SK-N-DZ (cell line): ENCODE measurements at regions not wholly inside any gene's neighbourhood (a gene's known extent, or its start where the extent isn't known, plus 50 kb on each side); places are given as distances from the start of the nearest gene placed in this dataset.
"Not testable (repeated sequence)": the region's sequence is repeated elsewhere in the genome, so short reads cannot be mapped to it uniquely, and the experiment has no call there.

Source experiments
- DNase-seq: peaks from one replicate; pipeline ENCODE4 v3.0.0-alpha.2; 2015; ENCODE audit warnings: low spot score

GRCh38 chr10:81728692-81729091, 146.3 kb upstream of the NRG3 start:
- DNase-seq = no peak

GRCh38 chr10:81730891-81731290, 144.1 kb upstream of the NRG3 start:
- no peak for DNase-seq

- DNase-seq = no peak
Observed at GRCh38 chr10:81733542-81733941, 141.5 kb upstream of the NRG3 start.

- DNase-seq = not testable (repeated sequence)
Observed at GRCh38 chr10:81735167-81735566, 139.8 kb upstream of the NRG3 start.

- DNase-seq = no peak
Observed at GRCh38 chr10:81759111-81759510, 115.9 kb upstream of the NRG3 start.

DNA sequence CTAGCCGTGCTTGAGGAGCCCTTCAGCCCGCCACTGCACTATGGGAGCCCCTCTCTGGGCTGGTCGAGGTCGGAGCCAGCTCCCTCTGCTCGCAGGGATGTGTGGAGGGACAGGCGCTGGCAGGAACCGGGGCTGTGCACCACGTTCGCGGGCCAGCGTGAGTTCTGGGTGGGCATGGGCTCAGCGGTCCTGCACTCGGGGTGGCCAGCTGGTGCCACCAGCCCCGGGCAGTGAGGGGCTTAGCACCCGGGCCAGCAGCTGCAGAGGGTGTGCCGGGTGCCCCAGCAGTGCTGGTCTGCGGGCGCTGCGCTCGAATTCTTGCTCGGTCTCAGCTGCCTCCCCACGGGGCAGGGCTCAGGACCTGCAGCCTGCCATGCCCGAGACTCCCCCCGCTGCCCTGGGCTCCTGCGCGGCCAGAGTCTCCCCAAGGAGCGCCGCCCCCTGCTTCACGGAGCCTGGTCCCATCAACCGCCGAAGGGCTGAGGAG, 90.8 kb upstream of the NRG3 start:
- no peak for DNase-seq

DNA sequence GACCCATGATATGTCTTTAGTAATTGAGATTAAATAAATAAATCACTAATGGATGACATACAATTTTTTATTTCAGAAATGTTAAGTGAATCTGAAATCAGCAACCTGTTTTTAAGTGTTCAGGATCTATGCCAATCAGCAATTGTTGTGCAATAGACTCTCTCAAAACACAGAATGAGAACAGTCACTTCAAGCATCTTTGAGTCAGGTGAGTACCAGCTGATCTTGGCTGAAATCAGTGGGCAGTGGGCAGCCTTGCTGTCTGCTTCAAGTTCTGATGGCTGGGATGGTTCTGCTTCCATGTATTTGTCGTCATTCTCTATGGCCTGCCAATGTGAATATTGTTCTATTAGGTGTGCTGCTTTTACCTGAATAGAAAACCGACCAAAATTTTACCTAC, 82.3 kb upstream of the NRG3 start:
- no peak for DNase-seq

DNA sequence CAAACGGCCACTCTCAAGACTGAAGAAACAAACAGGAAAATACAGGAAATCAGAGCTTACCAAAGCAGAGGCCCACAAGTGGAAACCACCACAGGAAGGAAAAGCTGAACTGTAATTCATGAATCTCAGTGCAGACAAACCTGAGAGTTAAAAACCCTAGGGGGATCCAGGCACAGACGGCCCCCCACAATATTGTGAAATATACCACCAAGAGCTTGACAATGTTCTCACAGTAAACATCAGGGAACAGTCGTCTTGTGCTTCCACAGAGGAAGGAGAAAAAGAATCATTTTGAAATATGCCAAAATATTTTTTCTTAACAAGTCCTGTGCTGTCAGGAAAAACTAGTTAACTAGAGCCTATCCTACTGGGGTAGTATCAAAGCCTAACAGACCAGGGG, 68.2 kb upstream of the NRG3 start:
- no peak for DNase-seq

DNA sequence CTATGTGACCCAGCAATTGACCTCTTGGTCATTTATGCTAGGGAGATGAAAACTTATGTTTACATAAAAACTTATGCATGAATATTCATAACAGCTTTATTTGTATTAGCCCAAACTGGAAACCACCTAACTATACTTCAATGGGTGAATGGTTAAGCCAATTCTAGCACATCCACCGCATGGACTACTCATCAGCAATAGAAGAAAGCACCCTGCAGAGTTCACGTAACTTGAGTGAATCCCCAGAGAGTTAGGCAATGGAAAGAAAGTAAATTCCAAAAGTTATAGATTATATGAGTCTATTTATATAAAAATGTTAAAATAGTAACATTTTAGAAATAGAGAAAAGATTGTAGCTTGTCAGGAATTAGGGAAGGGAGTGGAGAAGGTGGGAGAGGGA, 60.2 kb upstream of the NRG3 start:
- no peak for DNase-seq

GRCh38 chr10:81817596-81818170, 57.3 kb upstream of the NRG3 start:
- no peak for DNase-seq

GRCh38 chr10:81820418-81820817, 54.6 kb upstream of the NRG3 start:
- DNase-seq = peak; percentile 40
